Right forelimb (tissue), 1 donor: ENCODE measurements at regions not wholly inside any gene's neighbourhood (a gene's known extent, or its start where the extent isn't known, plus 50 kb on each side); places are given as distances from the start of the nearest gene placed in this dataset.
"Not testable (repeated sequence)": the region's sequence is repeated elsewhere in the genome, so short reads cannot be mapped to it uniquely, and the experiment has no call there.

ENCODE experiments used
- DNase-seq: peaks from one replicate; pipeline ENCODE4 v3.0.0-alpha.2; 2018

GRCh38 chr3:147333098-147333497, 73.2 kb downstream of the ZIC4 start:
- DNase-seq = no peak

GRCh38 chr3:147328711-147329110, 77.6 kb downstream of the ZIC4 start:
- no peak for DNase-seq

GRCh38 chr3:147324356-147324755, 82.0 kb downstream of the ZIC4 start:
- no peak for DNase-seq

- DNase-seq = no peak
These were observed 87.4 kb downstream of the ZIC4 start for GRCh38 chr3:147318900-147319299.

- DNase-seq = not testable (repeated sequence)
These were observed 89.3 kb downstream of the ZIC4 start for GRCh38 chr3:147317080-147317479.

- DNase-seq = no peak
These were observed 92.8 kb downstream of the ZIC4 start for GRCh38 chr3:147313513-147313912.

GRCh38 chr3:147312786-147313280, 93.5 kb downstream of the ZIC4 start:
- no peak for DNase-seq

GRCh38 chr3:147311716-147312115, 94.6 kb downstream of the ZIC4 start:
- no peak for DNase-seq

GRCh38 chr3:147305533-147306250, 100.7 kb downstream of the ZIC4 start:
- DNase-seq = no peak

- DNase-seq = no peak
These were observed 101.6 kb downstream of the ZIC4 start for GRCh38 chr3:147304756-147305155.

- DNase-seq = no peak
These were observed 104.6 kb downstream of the ZIC4 start for GRCh38 chr3:147301781-147302180.

GRCh38 chr3:147299656-147300055, 106.7 kb downstream of the ZIC4 start:
- DNase-seq = no peak

- no peak for DNase-seq
These were observed 107.8 kb downstream of the ZIC4 start for GRCh38 chr3:147298511-147298982.

- DNase-seq = no peak
These were observed 108.5 kb downstream of the ZIC4 start for GRCh38 chr3:147297761-147298350.

GRCh38 chr3:147287370-147287769, 119.0 kb downstream of the ZIC4 start:
- not testable (repeated sequence) for DNase-seq

- no peak for DNase-seq
These were observed 136.4 kb downstream of the ZIC4 start for GRCh38 chr3:147269907-147270306.

- no peak for DNase-seq
These were observed 138.9 kb downstream of the ZIC4 start for GRCh38 chr3:147267434-147267833.

- DNase-seq = no peak
These were observed 148.4 kb downstream of the ZIC4 start for GRCh38 chr3:147257944-147258343.

- DNase-seq = no peak
These were observed 149.6 kb downstream of the ZIC4 start for GRCh38 chr3:147256739-147257138.

GRCh38 chr3:147246906-147247305, 159.4 kb downstream of the ZIC4 start:
- no peak for DNase-seq

GRCh38 chr3:147245638-147246037, 160.7 kb downstream of the ZIC4 start:
- DNase-seq = not testable (repeated sequence)

- not testable (repeated sequence) for DNase-seq
These were observed 161.3 kb downstream of the ZIC4 start for GRCh38 chr3:147245022-147245421.

- DNase-seq = no peak
These were observed 161.9 kb downstream of the ZIC4 start for GRCh38 chr3:147244397-147244796.

GRCh38 chr3:147240581-147240980, 165.8 kb downstream of the ZIC4 start:
- no peak for DNase-seq
